GM12874 (cell line): ENCODE measurements at regions not wholly inside any gene's neighbourhood (a gene's known extent, or its start where the extent isn't known, plus 50 kb on each side); places are given as distances from the start of the nearest gene placed in this dataset.

Experiments
- CTCF ChIP-seq: IDR thresholded peaks from 2 replicates; pipeline ENCODE4 v1.5.1; 2011; ENCODE audit warnings: low read depth, mild to moderate bottlenecking, control low read depth, low read length, moderate library complexity; ENCODE audit not compliant: insufficient read depth

DNA sequence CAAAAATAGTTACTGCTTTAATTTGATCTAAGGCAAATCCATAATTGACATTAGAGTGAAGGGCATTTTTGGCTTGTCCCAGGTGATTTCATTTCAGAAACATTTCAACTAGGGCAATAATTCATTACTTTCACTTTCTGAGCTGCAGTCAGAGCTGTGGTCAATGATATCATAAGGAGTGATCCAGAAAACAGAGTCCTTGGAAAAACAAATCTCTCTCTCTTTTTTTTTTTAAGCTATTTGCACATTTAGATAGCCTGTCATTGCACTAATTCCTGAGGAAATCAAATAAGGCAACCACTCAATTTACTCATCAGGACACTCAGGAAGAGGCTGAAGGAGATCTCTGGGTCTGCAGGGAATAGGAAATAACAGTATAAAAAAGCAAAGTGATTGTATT lies 269.5 kb upstream of the LRRC3B start:
- TF ChIP-seq CTCF = no peak

- TF ChIP-seq CTCF = no peak
Observed at GRCh38 chr3:26358405-26358804, 264.2 kb upstream of the LRRC3B start.

DNA sequence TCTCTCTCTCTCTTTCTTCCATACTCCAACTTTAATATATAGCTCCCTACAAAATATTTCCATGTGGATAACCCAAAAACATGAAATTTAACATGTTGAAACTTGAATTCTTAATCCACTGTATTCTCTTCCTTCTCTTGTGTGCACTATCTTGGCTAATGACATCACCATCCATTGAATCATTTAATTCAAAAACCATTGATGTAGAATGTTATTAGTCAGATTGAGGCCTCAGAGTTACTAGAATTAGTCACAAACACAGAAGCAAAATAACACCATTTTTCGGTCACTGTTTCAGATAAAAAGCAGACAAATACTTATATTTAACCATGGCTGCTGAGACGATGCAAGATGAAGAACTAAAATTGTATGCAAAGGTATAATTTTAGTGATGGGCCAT lies 256.9 kb upstream of the LRRC3B start:
- TF ChIP-seq CTCF = no peak

DNA sequence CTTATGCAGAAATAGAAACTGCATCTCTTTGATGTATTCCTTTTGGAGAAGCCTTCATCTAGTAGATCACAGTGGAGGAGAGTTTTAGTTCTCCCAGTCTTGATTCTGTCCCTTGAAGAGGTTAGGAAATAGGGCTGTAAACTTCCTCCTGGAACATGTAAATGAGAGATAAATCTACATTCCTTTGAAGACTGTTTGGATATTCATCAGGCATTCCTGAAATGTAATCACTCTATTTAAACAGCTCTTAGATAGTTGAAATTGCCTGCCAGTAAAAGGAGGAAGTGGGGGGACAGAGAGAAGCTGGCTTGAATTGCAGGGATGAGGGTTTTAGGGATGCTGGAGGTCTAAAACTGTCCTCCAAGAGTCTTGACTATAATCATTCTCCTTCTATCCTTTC lies 254.3 kb upstream of the LRRC3B start:
- TF ChIP-seq CTCF = no peak

DNA sequence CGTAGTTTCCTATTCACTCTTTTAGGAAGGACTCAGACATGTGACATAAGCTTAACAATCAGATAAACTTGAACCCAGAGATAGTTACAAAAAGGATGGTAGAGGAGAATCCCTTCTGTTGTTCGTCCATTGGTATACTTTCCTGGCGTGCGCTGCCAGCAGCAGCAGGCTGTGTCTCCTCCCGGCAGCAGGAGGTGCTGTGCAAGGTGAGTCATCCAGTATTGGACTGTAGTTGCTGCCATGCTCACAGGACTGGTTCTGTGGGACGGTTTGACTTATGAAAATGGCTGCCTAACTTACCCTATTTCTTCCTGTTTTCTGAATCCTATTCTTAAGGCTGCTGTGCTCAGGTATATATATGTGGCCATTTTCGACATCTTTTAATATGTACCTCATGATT lies 253.4 kb upstream of the LRRC3B start:
- TF ChIP-seq CTCF = no peak

- TF ChIP-seq CTCF = no peak
Observed at GRCh38 chr3:26375843-26376530, 246.6 kb upstream of the LRRC3B start.

DNA sequence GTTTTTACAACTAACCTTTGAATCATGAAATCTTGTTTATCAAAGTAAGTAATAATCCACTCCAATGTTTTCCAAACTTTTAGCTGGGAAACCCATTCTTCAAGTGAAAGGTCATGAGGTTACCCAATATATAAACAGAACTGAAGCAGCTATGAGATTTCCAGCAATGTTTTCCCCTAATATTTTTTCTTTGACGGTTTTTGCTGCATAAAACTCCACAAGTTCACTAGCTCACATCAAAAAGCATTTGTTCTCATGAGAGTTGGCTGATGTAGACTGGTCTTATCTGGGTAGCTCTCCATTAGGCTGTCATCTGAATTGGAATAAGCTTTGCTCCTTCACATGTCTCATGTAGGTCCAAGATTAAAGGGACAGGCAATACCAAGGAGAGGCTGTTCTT lies 241.2 kb upstream of the LRRC3B start:
- no peak for TF ChIP-seq CTCF
